ENCODE measurements at regions not wholly inside any gene's neighbourhood (a gene's known extent, or its start where the extent isn't known, plus 50 kb on each side); places are given as distances from the start of the nearest gene placed in this dataset.

GRCh38 chr1:81155131-81155530 is 645.6 kb upstream of the ADGRL2 start:
- H3K79me2 ChIP-seq (ENCODE audit: control insufficient read depth in 1 of 2, insufficient read depth in 2 of 2, low read length in 2 of 2), result no peaks in the 10 kb centered on the region
- no peak for FAIRE-seq
- H3K36me3 ChIP-seq (ENCODE audit: control insufficient read depth in 2 of 4, insufficient read depth in 4 of 4, low read length in 3 of 4), result no peaks in the 10 kb centered on the region
- H2BK12ac ChIP-seq (ENCODE audit: low read depth, low read length), result no peak overlapping the region
- H4K8ac ChIP-seq (ENCODE audit: extremely low read depth, insufficient read depth, low read length), result no peak overlapping the region
- CTCF ChIA-PET (ENCODE audit: partially characterized antibody), result interaction anchor here (0.5 kb wide), 1 partner anchor 905 kb away, joined by 3 read pairs; no protein-coding TSS in a partner anchor
- no peaks in the 10 kb centered on the region for H3K27me3 ChIP-seq (replicated peaks in 1 of 4; ENCODE audit: control insufficient read depth in 3 of 4, extremely low read depth in 1 of 4, insufficient read depth in 3 of 4, low read length in 3 of 4)
- H2AFZ ChIP-seq (ENCODE audit: low read length), result no peak overlapping the region
- no peak overlapping the region for H2BK120ac ChIP-seq (replicated peaks; ENCODE audit: low read depth, low read length)
- H3K14ac ChIP-seq (ENCODE audit: insufficient read length), result no peak overlapping the region
- H2AK5ac ChIP-seq (ENCODE audit: low read depth, low read length), result no peak overlapping the region
- no peak overlapping the region for H3K4me3 ChIP-seq (ENCODE audit: extremely low read depth in 1 of 4, insufficient read depth in 2 of 4, low read depth in 3 of 4, low read length in 4 of 4)
- H3K9me3 ChIP-seq (ENCODE audit: insufficient read depth in 2 of 2, low read depth in 1 of 2, low read length in 1 of 2), result no peaks in the 10 kb centered on the region
- H4K91ac ChIP-seq (replicated peaks; ENCODE audit: insufficient read length, low read length), result no peak overlapping the region
- WGBS, 2 experiments (ENCODE audit: extremely low coverage in 1 of 2, insufficient coverage in 1 of 2, insufficient read length in 1 of 2, insufficient replicate concordance in 2 of 2, low coverage in 1 of 2, low lambda C conversion rate in 2 of 2, missing lambda C conversion rate in 1 of 2), result 85% methylated on average over 1 of the region's 1 CpG; no CpG with 5 or more reads in 1 of the 2 experiments
- no peak overlapping the region for H3K23ac ChIP-seq (ENCODE audit: insufficient read length)
- H3K27ac ChIP-seq (ENCODE audit: low read depth, low read length), result no peak overlapping the region
- H3K23me2 ChIP-seq (ENCODE audit: low read depth, low read length), result no peaks in the 10 kb centered on the region
- H3K9ac ChIP-seq (replicated peaks in 1 of 4; ENCODE audit: extremely low read depth in 1 of 4, low read depth in 3 of 4, low read length in 3 of 4), result no peak overlapping the region
- no peak overlapping the region for H4K5ac ChIP-seq (ENCODE audit: insufficient read length, low read depth, low read length)
- no peak overlapping the region for H2BK20ac ChIP-seq (ENCODE audit: low read length)
- DNase-seq (ENCODE audit: low read depth in 1 of 2, low spot score in 2 of 2), result no peak
- H3K79me1 ChIP-seq (ENCODE audit: low read depth, low read length), result no peaks in the 10 kb centered on the region
- H3K4ac ChIP-seq (replicated peaks; ENCODE audit: insufficient read length, low read depth, low read length), result no peak overlapping the region
- no peak overlapping the region for H3K18ac ChIP-seq (ENCODE audit: extremely low read depth, low read length)
- POLR2A ChIA-PET (ENCODE audit: partially characterized antibody), result no interaction called here
- no peaks in the 10 kb centered on the region for H4K20me1 ChIP-seq (replicated peaks in 1 of 2; ENCODE audit: control insufficient read depth in 1 of 2, insufficient read depth in 2 of 2, low read length in 2 of 2)
- H3K4me2 ChIP-seq (ENCODE audit: insufficient read depth in 1 of 2, low read depth in 2 of 2, low read length in 2 of 2), result no peak overlapping the region
- H2BK5ac ChIP-seq (ENCODE audit: low read depth, low read length), result no peak overlapping the region
- H3K56ac ChIP-seq (replicated peaks; ENCODE audit: insufficient read length, low read depth, low read length), result no peak overlapping the region
- no peak overlapping the region for H2BK15ac ChIP-seq (ENCODE audit: low read length)
- H3K4me1 ChIP-seq (replicated peaks in 1 of 4; ENCODE audit: control insufficient read depth in 3 of 4, insufficient read depth in 4 of 4, low read length in 3 of 4), result peaks cover 0 to 2% (median 0%) of the 10 kb centered on the region in 4 experiments; a peak in 1 of 7 replicates
- TF ChIP-seq ATF3 (IDR thresholded peaks at IDR 0.05; ENCODE audit: insufficient read depth, low read depth, low read length) (no peak), SRF (IDR thresholded peaks at IDR 0.05; ENCODE audit: low read depth, low read length) (no peak), TBP (IDR thresholded peaks at IDR 0.05; ENCODE audit: low read depth, low read length) (no peak), CHD1 (IDR thresholded peaks at IDR 0.05; ENCODE audit: low read depth, low read length) (no peak), SIN3A (conservative IDR thresholded peaks at IDR 0.05 in 1 of 2, IDR thresholded peaks at IDR 0.05 in 1 of 2; ENCODE audit: low read depth in 1 of 2, low read length in 2 of 2) (no peak)

All from H1 (cell line).